Immature natural killer cell (primary cell): ENCODE measurements at regions not wholly inside any gene's neighbourhood (a gene's known extent, or its start where the extent isn't known, plus 50 kb on each side); places are given as distances from the start of the nearest gene placed in this dataset.

Source experiments
- DNase-seq, 3 donors: peaks; one replicate each; pipeline ENCODE4 v3.0.0; 2022; ENCODE audit warnings: mixed read lengths in 1 of 3
- H3K27ac Mint-ChIP-seq, 6 donors: one replicate each; pipeline ENCODE4 v1.8.0; 2020; ENCODE audit warnings: mixed read lengths in 6 of 6, mild to moderate bottlenecking in 5 of 6, inconsistent platforms in 4 of 6, moderate library complexity in 3 of 6
- H3K27me3 Mint-ChIP-seq, 3 donors: one replicate each; pipeline ENCODE4 v1.8.0; 2020 to 2021; ENCODE audit warnings: low read depth in 3 of 3, mild to moderate bottlenecking in 3 of 3, mixed read lengths in 3 of 3, moderate library complexity in 3 of 3, inconsistent platforms in 1 of 3
- H3K36me3 Mint-ChIP-seq, 3 donors: one replicate each; pipeline ENCODE4 v1.8.0; 2020; ENCODE audit warnings: mixed read lengths in 3 of 3, inconsistent platforms in 2 of 3, mild to moderate bottlenecking in 2 of 3
- H3K4me1 Mint-ChIP-seq, 2 donors: one replicate each; pipeline ENCODE4 v1.8.0; 2020; ENCODE audit warnings: inconsistent platforms in 2 of 2, mild to moderate bottlenecking in 2 of 2, mixed read lengths in 2 of 2, moderate library complexity in 1 of 2
- H3K4me3 Mint-ChIP-seq, 5 donors: one replicate each; pipeline ENCODE4 v1.8.0; 2020; ENCODE audit warnings: mild to moderate bottlenecking in 5 of 5, mixed read lengths in 5 of 5, inconsistent platforms in 3 of 5, moderate library complexity in 3 of 5
- H3K9me3 Mint-ChIP-seq, 6 donors: one replicate each; pipeline ENCODE4 v1.8.0; 2020; ENCODE audit warnings: mild to moderate bottlenecking in 6 of 6, mixed read lengths in 6 of 6, inconsistent platforms in 4 of 6, moderate library complexity in 3 of 6

DNA sequence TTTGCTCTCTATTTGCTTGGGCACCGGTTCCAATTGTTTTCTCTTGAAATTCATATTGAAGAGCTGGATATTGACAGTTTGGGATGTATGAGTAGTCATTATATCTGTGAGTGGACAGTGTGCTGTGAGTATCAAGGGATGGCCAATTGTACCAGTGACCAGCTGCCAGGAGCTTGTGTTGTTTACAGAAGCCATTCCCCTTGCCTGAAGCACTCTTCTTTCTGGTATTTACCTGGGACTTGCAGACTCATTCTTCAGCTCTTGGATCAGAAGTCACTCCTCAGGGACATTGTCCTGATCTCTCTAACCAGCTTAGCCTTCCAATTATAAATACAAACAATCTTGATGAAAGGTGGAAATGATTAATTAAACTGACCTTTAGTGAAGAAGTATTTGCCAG lies 438.3 kb upstream of the LRATD1 start:
- H3K36me3 Mint-ChIP-seq: no peaks in the 10 kb centered on the region
- H3K27me3 Mint-ChIP-seq: peaks cover 0 to 2% (median 0%) of the 10 kb centered on the region in 3 donors
- H3K27ac Mint-ChIP-seq: no peak overlapping the region
- DNase-seq: no peak
- H3K4me3 Mint-ChIP-seq: no peak overlapping the region
- no peaks in the 10 kb centered on the region for H3K4me1 Mint-ChIP-seq
- H3K9me3 Mint-ChIP-seq: peaks cover 10 to 64% (median 30%) of the 10 kb centered on the region in 6 donors

DNA sequence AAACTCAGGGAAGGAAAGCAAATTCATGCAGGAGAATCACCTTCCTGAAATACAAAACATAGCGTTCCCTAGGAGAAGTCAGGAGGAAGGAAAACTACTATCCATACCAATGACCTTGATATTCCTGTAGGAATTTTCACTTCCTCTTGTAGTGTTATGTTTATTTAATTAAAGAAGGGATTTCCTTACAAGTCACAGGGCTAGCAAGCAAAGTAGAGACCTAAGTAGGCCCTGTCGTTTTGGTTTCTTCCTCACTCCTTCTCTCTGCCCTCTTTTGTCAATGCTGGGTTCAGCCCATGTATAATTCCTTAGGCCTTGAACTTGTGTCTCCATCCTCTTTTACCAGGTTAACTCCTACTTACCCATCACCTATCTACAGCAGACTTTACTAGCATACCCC lies 435.2 kb upstream of the LRATD1 start:
- Mint-ChIP-seq H3K4me3 (no peak overlapping the region), H3K36me3 (peaks cover 0 to 3% (median 0%) of the 10 kb centered on the region in 3 donors), H3K9me3 (peaks cover 11 to 81% (median 36%) of the 10 kb centered on the region in 6 donors), H3K27me3 (peaks cover 0 to 4% (median 0%) of the 10 kb centered on the region in 3 donors), H3K27ac (no peak overlapping the region), H3K4me1 (no peaks in the 10 kb centered on the region)
- no peak for DNase-seq

DNA sequence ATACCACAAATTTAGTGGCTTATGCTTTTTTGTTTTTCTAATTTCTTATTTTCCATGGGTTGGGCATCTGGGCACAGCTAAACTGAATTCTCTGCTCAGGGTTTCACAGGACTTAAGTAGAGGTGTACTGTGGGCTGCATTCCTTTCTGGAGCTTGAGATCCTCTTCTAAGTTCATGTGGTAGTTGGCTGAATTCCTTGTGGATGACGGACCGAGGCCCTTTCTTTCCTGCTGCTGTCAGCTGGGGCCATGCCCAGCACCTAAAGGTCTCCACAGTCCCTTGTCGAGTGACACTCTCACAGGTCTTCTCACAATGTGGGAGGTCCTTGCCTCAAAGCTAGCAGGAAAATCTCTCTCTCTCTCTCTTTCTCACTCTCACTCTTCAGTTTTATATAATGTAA lies 433.5 kb upstream of the LRATD1 start:
- Mint-ChIP-seq H3K27ac (no peak overlapping the region), H3K27me3 (peaks cover 0 to 2% (median 0%) of the 10 kb centered on the region in 3 donors), H3K36me3 (peaks cover 0 to 3% (median 0%) of the 10 kb centered on the region in 3 donors), H3K9me3 (peaks cover 12 to 73% (median 32%) of the 10 kb centered on the region in 6 donors), H3K4me1 (no peaks in the 10 kb centered on the region), H3K4me3 (no peak overlapping the region)
- no peak for DNase-seq

DNA sequence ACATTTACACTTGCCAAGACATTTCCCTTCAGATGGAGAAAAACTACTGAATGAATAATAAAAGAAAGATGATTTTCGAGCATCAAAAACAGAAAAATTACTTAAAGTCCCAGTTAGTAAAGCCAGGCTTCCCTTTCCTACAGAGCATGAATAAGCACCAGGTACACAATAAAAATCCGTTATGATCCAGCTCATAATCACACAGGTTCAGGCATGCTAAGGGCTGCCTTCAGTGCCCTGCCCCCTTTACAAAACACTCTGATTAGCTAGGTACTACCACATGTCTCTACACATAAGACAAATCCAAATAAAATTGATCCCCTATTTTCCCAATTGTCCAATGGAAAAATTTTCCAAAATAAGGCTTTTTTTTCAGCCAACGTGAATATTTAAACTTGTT lies 413.2 kb upstream of the LRATD1 start:
- Mint-ChIP-seq H3K9me3 (peaks cover 2 to 54% (median 12%) of the 10 kb centered on the region in 6 donors), H3K27ac (no peak overlapping the region), H3K36me3 (no peaks in the 10 kb centered on the region), H3K4me3 (no peak overlapping the region), H3K27me3 (no peaks in the 10 kb centered on the region), H3K4me1 (no peaks in the 10 kb centered on the region)
- DNase-seq: no peak

DNA sequence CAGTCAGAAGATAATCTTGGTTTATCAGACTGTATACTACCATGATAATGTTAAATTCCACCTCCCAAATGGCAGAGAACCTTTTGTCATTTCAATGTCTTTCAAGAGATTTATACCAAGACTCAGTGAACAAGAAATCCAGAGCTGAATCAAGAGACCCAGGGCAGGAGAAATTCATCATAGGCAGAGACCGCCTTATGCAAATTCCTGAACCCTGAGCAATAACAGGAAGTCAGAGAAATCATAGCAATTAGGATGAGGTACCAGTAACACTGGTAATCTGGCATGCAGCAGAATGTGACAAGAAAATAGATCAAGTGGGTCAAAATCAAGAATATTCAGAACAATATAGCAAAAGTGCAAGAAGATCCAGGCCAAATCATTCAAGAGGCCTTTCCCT lies 412.4 kb upstream of the LRATD1 start:
- H3K27ac Mint-ChIP-seq: no peak overlapping the region
- peaks cover 2 to 54% (median 12%) of the 10 kb centered on the region in 6 donors for H3K9me3 Mint-ChIP-seq
- H3K4me1 Mint-ChIP-seq: no peaks in the 10 kb centered on the region

DNA sequence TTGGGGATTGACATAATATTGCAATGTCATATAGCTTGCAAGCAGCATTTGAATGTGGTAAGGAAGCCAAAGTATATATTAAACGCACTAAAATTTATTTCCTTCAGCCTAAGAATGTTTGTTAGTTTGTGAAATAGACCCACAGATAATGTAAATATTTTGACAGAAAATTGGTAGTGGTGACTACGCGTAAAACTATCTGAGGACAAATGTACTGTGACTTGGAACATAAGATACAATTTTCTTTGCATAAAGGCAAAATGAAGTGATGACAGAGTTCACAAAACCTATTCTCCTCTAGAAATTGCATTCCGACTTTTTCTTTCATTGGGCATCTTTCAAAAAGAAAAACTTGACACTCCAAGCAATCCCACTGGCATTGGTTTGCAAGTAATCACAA lies 411.1 kb upstream of the LRATD1 start:
- DNase-seq: no peak
- Mint-ChIP-seq H3K4me1 (no peaks in the 10 kb centered on the region), H3K27ac (no peak overlapping the region), H3K36me3 (no peaks in the 10 kb centered on the region), H3K9me3 (peaks cover 2 to 53% (median 12%) of the 10 kb centered on the region in 6 donors), H3K27me3 (no peaks in the 10 kb centered on the region), H3K4me3 (no peak overlapping the region)

More for the DNA sequence above, 412.4 kb upstream of the LRATD1 start:
- no peaks in the 10 kb centered on the region for H3K27me3 Mint-ChIP-seq
- DNase-seq: no peak
- no peak overlapping the region for H3K4me3 Mint-ChIP-seq
- no peaks in the 10 kb centered on the region for H3K36me3 Mint-ChIP-seq

DNA sequence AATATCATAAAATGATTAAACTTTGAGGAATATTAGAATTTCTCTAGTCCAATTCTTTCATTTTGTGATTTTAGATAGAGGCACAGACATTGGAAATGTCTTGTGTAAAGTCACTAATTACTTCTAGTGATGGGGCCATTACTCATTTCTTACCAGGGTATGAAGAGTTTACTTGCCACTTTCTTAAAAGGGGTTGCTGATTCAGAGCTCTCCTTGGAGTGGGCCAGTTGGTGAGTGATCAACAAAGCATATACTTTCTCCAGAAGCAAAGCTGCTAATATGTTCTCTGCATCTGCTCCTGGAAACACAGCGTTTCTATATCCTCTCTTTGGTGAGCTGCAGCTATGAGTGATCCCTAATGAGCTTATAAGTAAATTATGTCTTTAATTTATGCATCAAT lies 408.9 kb upstream of the LRATD1 start:
- Mint-ChIP-seq H3K9me3 (peaks cover 7 to 63% (median 14%) of the 10 kb centered on the region in 6 donors), H3K36me3 (no peaks in the 10 kb centered on the region), H3K4me3 (no peak overlapping the region), H3K27ac (no peak overlapping the region), H3K4me1 (no peaks in the 10 kb centered on the region), H3K27me3 (no peaks in the 10 kb centered on the region)
- no peak for DNase-seq

DNA sequence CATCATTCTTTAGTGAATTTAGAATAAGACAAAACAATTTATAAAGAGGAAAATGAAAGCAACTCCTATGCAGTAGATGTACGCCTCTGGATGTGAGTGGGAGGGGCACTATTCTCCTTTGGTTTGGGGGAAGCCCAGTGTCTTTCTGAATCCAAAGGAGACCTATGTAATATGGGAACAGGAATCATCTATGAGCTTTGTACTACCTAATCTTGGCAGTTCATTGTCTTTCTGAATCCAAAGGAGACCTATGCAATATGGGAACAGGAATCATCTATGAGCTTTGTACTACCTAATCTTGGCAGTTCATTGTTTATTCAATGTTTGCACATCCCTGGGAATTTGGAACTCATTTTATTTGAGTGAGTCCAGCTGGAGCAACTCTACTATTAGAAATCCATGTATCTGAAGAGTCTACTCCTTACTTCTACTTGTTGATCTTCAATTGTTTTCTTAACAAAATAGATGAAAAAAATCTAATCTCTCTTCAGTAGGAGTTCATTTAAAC lies 401.1 kb upstream of the LRATD1 start:
- no peak for DNase-seq
- H3K4me1 Mint-ChIP-seq: no peaks in the 10 kb centered on the region
- peaks cover 0 to 2% (median 0%) of the 10 kb centered on the region in 3 donors for H3K27me3 Mint-ChIP-seq
- peaks cover 7 to 54% (median 10%) of the 10 kb centered on the region in 6 donors for H3K9me3 Mint-ChIP-seq
- no peaks in the 10 kb centered on the region for H3K36me3 Mint-ChIP-seq
- no peak overlapping the region for H3K4me3 Mint-ChIP-seq
- H3K27ac Mint-ChIP-seq: no peak overlapping the region

DNA sequence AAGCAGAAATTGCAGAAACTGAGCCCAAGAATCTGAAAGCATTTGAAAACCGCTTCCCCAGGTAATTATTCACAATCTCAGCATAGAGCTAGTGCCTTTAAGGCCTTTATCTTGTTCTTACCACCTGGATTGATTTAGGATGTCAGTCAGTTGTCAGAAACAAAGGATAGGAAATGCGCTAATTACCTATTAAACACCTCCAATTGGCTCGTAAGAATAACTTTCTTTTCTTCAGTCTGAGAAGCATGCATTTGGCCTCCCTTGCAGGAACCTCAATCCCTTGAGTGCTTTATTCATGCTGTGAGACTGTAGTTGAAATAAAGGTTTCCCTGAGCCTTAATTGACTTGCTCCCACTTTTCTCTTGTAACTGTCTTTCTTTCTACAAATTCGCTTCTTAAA lies 400.3 kb upstream of the LRATD1 start:
- DNase-seq: no peak
- Mint-ChIP-seq H3K4me1 (no peaks in the 10 kb centered on the region), H3K4me3 (no peak overlapping the region), H3K9me3 (peaks cover 4 to 46% (median 9%) of the 10 kb centered on the region in 6 donors), H3K27ac (no peak overlapping the region), H3K36me3 (no peaks in the 10 kb centered on the region), H3K27me3 (peaks cover 0 to 2% (median 0%) of the 10 kb centered on the region in 3 donors)

DNA sequence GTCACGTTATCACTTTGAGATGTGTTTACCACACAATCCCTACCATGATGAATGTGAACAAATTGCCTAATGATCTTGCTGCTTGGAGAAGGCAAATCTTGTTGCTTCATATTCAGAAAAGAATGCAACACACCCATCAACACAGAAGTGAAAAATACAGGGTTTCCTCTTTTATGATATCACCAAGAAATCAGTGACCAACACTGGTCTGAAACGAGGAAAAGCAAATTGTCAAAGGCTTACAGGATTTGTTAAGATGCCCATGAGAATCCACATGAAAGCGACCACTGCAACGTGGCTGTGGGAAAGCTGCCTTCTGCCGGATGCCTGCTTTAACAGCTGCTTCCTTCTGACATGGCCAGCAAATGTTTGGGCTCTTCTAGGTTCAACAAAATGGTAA lies 397.6 kb upstream of the LRATD1 start:
- no peak for DNase-seq
- Mint-ChIP-seq H3K36me3 (no peaks in the 10 kb centered on the region), H3K4me3 (no peak overlapping the region), H3K4me1 (no peaks in the 10 kb centered on the region), H3K27me3 (peaks cover 0 to 2% (median 0%) of the 10 kb centered on the region in 3 donors), H3K27ac (no peak overlapping the region), H3K9me3 (peaks cover 5 to 40% (median 10%) of the 10 kb centered on the region in 6 donors)

DNA sequence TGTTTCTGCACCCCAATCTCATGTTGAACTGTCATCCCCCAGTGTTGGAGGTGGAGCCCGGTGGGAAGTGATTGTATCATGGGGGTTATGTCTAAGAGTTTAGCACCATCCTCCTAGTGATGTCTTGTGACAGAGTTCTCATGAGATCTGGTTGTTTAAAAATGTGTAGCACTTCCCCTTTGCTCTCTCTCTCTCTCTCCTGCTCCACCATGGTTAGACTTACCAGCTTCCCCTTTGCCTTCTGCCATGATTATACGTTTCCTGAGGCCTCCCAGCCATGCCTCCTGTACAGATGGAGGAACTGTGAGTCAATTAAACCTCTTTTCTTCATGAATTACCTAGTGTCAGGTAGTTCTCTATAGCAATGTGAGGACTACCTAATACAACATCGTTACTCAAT lies 396.9 kb upstream of the LRATD1 start:
- Mint-ChIP-seq H3K36me3 (no peaks in the 10 kb centered on the region), H3K4me3 (no peak overlapping the region), H3K27me3 (peaks cover 0 to 2% (median 0%) of the 10 kb centered on the region in 3 donors), H3K4me1 (no peaks in the 10 kb centered on the region), H3K9me3 (peaks cover 4 to 37% (median 9%) of the 10 kb centered on the region in 6 donors), H3K27ac (no peak overlapping the region)
- no peak for DNase-seq

DNA sequence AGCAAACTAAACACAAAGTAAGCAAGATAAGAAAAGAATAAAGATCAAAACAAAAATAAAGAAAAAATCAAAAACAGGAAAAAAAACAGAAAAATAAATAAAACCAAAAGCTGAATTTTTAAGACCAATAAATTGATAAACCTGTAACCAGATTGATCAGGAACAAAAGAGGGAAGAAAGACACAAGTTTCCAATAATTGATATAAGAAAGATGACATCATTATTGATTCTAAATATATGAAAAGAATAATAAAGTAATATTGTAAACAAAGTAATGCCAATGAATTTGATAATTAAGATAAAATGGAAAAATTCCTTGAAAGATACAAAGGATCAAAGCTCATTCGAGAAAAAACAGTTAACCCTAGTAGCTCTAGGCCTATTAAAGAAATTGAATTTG lies 394.6 kb upstream of the LRATD1 start:
- H3K36me3 Mint-ChIP-seq: no peaks in the 10 kb centered on the region

DNA sequence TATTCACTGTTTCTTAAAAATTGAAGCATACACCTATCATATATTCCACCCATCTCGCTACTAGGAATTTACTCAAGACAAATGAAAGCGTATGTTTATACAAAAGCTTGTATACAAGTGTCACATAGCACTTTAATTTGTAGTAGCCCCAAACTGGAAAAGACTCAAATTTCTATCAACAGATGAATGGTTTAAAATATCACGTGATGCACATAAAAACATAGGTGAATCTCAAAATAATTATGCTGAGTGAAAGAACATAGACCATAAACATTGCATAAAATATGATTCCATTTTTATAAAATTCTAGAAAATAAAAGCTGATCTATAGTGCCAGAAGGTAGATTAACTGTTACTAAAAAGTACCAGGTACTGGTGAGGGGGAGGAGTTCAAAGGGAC lies 392.9 kb upstream of the LRATD1 start:
- Mint-ChIP-seq H3K27ac (no peak overlapping the region), H3K9me3 (peaks cover 0 to 34% (median 13%) of the 10 kb centered on the region in 6 donors), H3K4me3 (no peak overlapping the region), H3K4me1 (no peaks in the 10 kb centered on the region), H3K36me3 (no peaks in the 10 kb centered on the region), H3K27me3 (peaks cover 0 to 2% (median 0%) of the 10 kb centered on the region in 3 donors)
- DNase-seq: no peak

More for the DNA sequence above, 394.6 kb upstream of the LRATD1 start:
- no peak overlapping the region for H3K4me3 Mint-ChIP-seq
- no peak overlapping the region for H3K27ac Mint-ChIP-seq
- H3K27me3 Mint-ChIP-seq: peaks cover 0 to 2% (median 0%) of the 10 kb centered on the region in 3 donors
- no peak for DNase-seq
- no peaks in the 10 kb centered on the region for H3K4me1 Mint-ChIP-seq
- H3K9me3 Mint-ChIP-seq: peaks cover 2 to 44% (median 13%) of the 10 kb centered on the region in 6 donors

DNA sequence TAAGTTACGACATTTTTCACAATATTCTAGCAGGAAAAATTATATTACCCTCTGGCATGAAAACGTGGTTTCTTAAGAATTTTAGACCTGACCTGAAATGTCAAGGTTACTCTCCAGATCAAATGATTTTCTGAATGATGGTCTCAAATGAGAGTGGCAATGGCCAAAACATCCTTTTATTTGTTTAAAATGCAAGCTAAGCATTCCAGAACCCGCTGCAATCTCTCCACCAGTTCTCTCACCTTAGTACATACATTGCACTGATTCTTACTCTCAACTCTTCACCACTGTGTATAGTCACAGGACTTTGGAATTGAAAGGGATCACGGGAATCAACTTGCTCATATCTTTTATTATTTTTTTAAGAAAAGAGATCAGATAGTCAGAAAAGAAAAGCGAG lies 391.6 kb upstream of the LRATD1 start:
- DNase-seq: no peak
- no peaks in the 10 kb centered on the region for H3K36me3 Mint-ChIP-seq
- H3K27me3 Mint-ChIP-seq: peaks cover 0 to 2% (median 0%) of the 10 kb centered on the region in 3 donors
- no peak overlapping the region for H3K27ac Mint-ChIP-seq
- no peaks in the 10 kb centered on the region for H3K4me1 Mint-ChIP-seq
- H3K9me3 Mint-ChIP-seq: peaks cover 0 to 35% (median 13%) of the 10 kb centered on the region in 6 donors
- no peak overlapping the region for H3K4me3 Mint-ChIP-seq

DNA sequence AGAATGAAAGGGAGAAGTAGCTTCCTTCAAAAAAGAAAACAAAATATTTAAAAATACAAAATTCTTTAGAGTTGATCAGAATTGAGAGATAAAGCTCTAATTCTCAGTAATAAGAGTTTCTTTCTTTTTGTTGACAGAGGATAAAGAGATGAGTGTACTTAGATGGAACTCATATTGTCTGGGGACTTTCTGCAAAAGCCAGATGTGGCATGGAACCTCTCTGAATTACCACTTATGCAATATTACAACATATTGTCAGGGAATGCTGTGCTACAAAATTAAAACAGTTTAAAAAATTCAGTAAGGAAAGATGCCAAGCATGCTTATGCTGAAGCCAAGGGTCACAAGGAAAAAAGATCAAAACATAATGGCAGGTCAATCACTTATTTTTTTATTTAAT lies 386.6 kb upstream of the LRATD1 start:
- no peak overlapping the region for H3K27ac Mint-ChIP-seq
- no peak overlapping the region for H3K4me3 Mint-ChIP-seq
- H3K36me3 Mint-ChIP-seq: no peaks in the 10 kb centered on the region
- no peak for DNase-seq
- peaks cover 2 to 24% (median 15%) of the 10 kb centered on the region in 6 donors for H3K9me3 Mint-ChIP-seq
- peaks cover 0 to 2% (median 0%) of the 10 kb centered on the region in 3 donors for H3K27me3 Mint-ChIP-seq
- no peaks in the 10 kb centered on the region for H3K4me1 Mint-ChIP-seq
